Erythroblast (primary cell): ENCODE measurements at regions not wholly inside any gene's neighbourhood (a gene's known extent, or its start where the extent isn't known, plus 50 kb on each side); places are given as distances from the start of the nearest gene placed in this dataset.

Source experiments
- GATA1 ChIP-seq: IDR thresholded peaks from 2 replicates; pipeline ENCODE4 v1.6.1; 2011; ENCODE audit warnings: low read depth, mild to moderate bottlenecking, control low read depth, low read length, moderate library complexity
- POLR2A ChIP-seq: IDR thresholded peaks from 2 replicates; pipeline ENCODE4 v1.6.1; 2011; ENCODE audit warnings: mild to moderate bottlenecking, low read length

- TF ChIP-seq POLR2A (no peak), GATA1 (no peak)
These were observed 300.3 kb upstream of the GULP1 start for GRCh38 chr2:187991389-187991788.
